ENCODE measurements at regions not wholly inside any gene's neighbourhood (a gene's known extent, or its start where the extent isn't known, plus 50 kb on each side); places are given as distances from the start of the nearest gene placed in this dataset.

- Histone ChIP-seq H3K9ac (ENCODE audit: low read length in 3 of 3) (no peak overlapping the region), H3K27me3 (ENCODE audit: control insufficient read depth, insufficient read depth, low read length) (no peaks in the 10 kb centered on the region), H3K4me3 (ENCODE audit: low read length in 3 of 3) (no peak overlapping the region), H3K36me3 (ENCODE audit: control insufficient read depth in 2 of 3, insufficient read depth in 3 of 3, low read length in 3 of 3) (no peaks in the 10 kb centered on the region), H3K4me1 (ENCODE audit: control insufficient read depth in 2 of 3, insufficient read depth in 2 of 3, low read depth in 1 of 3, low read length in 3 of 3) (no peaks in the 10 kb centered on the region), H3K27ac (ENCODE audit: low read depth in 2 of 2, low read length in 2 of 2) (no peak overlapping the region), H3K9me3 (ENCODE audit: control insufficient read depth in 2 of 3, insufficient read depth in 1 of 3, low read length in 3 of 3) (peaks cover 0 to 12% (median 0%) of the 10 kb centered on the region in 3 donors)
- FAIRE-seq (no peak), DNase-seq (no peak)
- TF ChIP-seq CTCF (IDR thresholded peaks at IDR 0.05; ENCODE audit: borderline replicate concordance, extremely low read depth, insufficient read depth) = no peak
- intact Hi-C loops (cut with DNase I) = no loop called here
Observed at GRCh38 chr1:4066860-4067599, 167.0 kb upstream of the C1orf174 start.

- H3K27ac ChIP-seq (ENCODE audit: low read depth in 2 of 2, low read length in 2 of 2) = no peak overlapping the region
- FAIRE-seq (no peak), DNase-seq (no peak)
- peaks cover 0 to 12% (median 0%) of the 10 kb centered on the region in 3 donors for H3K9me3 ChIP-seq (ENCODE audit: control insufficient read depth in 2 of 3, insufficient read depth in 1 of 3, low read length in 3 of 3)
- intact Hi-C loops (cut with DNase I) = no loop called here
- peaks cover 4% of the 10 kb centered on the region for H3K27me3 ChIP-seq (ENCODE audit: control insufficient read depth, insufficient read depth, low read length)
- H3K4me1 ChIP-seq (ENCODE audit: control insufficient read depth in 2 of 3, insufficient read depth in 2 of 3, low read depth in 1 of 3, low read length in 3 of 3) = no peaks in the 10 kb centered on the region
- no peak for TF ChIP-seq CTCF (IDR thresholded peaks at IDR 0.05; ENCODE audit: borderline replicate concordance, extremely low read depth, insufficient read depth)
- no peak overlapping the region for H3K4me3 ChIP-seq (ENCODE audit: low read length in 3 of 3)
- H3K36me3 ChIP-seq (ENCODE audit: control insufficient read depth in 2 of 3, insufficient read depth in 3 of 3, low read length in 3 of 3) = no peaks in the 10 kb centered on the region
- H3K9ac ChIP-seq (ENCODE audit: low read length in 3 of 3) = no peak overlapping the region
Observed at GRCh38 chr1:4068076-4068475, 168.0 kb upstream of the C1orf174 start.

GRCh38 chr1:4071653-4072052 is 171.6 kb upstream of the C1orf174 start:
- Histone ChIP-seq H3K36me3 (ENCODE audit: control insufficient read depth in 2 of 3, insufficient read depth in 3 of 3, low read length in 3 of 3) (no peaks in the 10 kb centered on the region), H3K9me3 (ENCODE audit: control insufficient read depth in 2 of 3, insufficient read depth in 1 of 3, low read length in 3 of 3) (no peaks in the 10 kb centered on the region), H3K4me3 (ENCODE audit: low read length in 3 of 3) (no peak overlapping the region), H3K9ac (ENCODE audit: low read length in 3 of 3) (no peak overlapping the region), H3K27ac (ENCODE audit: low read depth in 2 of 2, low read length in 2 of 2) (no peak overlapping the region), H3K27me3 (ENCODE audit: control insufficient read depth, insufficient read depth, low read length) (peaks cover 4% of the 10 kb centered on the region), H3K4me1 (ENCODE audit: control insufficient read depth in 2 of 3, insufficient read depth in 2 of 3, low read depth in 1 of 3, low read length in 3 of 3) (no peaks in the 10 kb centered on the region)
- DNase-seq (peak in 1 of 5 donors; percentile 40), FAIRE-seq (no peak)
- intact Hi-C loops (cut with DNase I) = no loop called here
- no peak for TF ChIP-seq CTCF (IDR thresholded peaks at IDR 0.05; ENCODE audit: borderline replicate concordance, extremely low read depth, insufficient read depth)

Data from kidney (tissue), 13 donors.